Endodermal cell (in vitro differentiated cells): ENCODE measurements at regions not wholly inside any gene's neighbourhood (a gene's known extent, or its start where the extent isn't known, plus 50 kb on each side); places are given as distances from the start of the nearest gene placed in this dataset.

Source experiments
- DNase-seq: peaks from one replicate; pipeline ENCODE4 v3.0.0-alpha.2; 2017
- H3K27ac ChIP-seq: 2 replicates; pipeline ENCODE4 v1.5.1; 2013; ENCODE audit warnings: mild to moderate bottlenecking, low read depth, low read length, moderate library complexity
- H3K27me3 ChIP-seq: 2 replicates; pipeline ENCODE4 v1.6.1; 2013; ENCODE audit warnings: mild to moderate bottlenecking, low read length, moderate library complexity; ENCODE audit not compliant: insufficient read depth, control insufficient read depth, poor library complexity, severe bottlenecking
- H3K36me3 ChIP-seq: 2 replicates; pipeline ENCODE4 v1.7.0; 2013; ENCODE audit warnings: mild to moderate bottlenecking, low read length, moderate library complexity; ENCODE audit not compliant: control insufficient read depth, insufficient read depth
- H3K4me1 ChIP-seq: one replicate; pipeline ENCODE4 v1.7.0; 2013; ENCODE audit warnings: low read length; ENCODE audit not compliant: control insufficient read depth, insufficient read depth
- H3K4me3 ChIP-seq: 2 replicates; pipeline ENCODE4 v1.5.1; 2013; ENCODE audit warnings: mild to moderate bottlenecking, low read length, moderate library complexity
- H3K9ac ChIP-seq: 2 replicates; pipeline ENCODE4 v1.6.1; 2013; ENCODE audit warnings: mild to moderate bottlenecking, low read length, moderate library complexity; ENCODE audit not compliant: poor library complexity, severe bottlenecking; ENCODE audit errors: extremely low read depth
- H3K9me3 ChIP-seq: 2 replicates; pipeline ENCODE4 v1.6.1; 2013; ENCODE audit warnings: mild to moderate bottlenecking, low read length, moderate library complexity; ENCODE audit not compliant: control insufficient read depth
- H3K27ac Mint-ChIP-seq: 2 replicates; pipeline ENCODE4 v1.8.0; 2020; ENCODE audit warnings: mixed read lengths
- H3K27me3 Mint-ChIP-seq: 2 replicates; pipeline ENCODE4 v1.8.0; 2021; ENCODE audit warnings: mild to moderate bottlenecking, mixed read lengths; ENCODE audit not compliant: insufficient read depth
- H3K36me3 Mint-ChIP-seq: 2 replicates; pipeline ENCODE4 v1.8.0; 2020; ENCODE audit warnings: low read depth, mixed read lengths
- H3K4me1 Mint-ChIP-seq: 2 replicates; pipeline ENCODE4 v1.8.0; 2020; ENCODE audit warnings: mixed read lengths
- H3K4me3 Mint-ChIP-seq: 2 replicates; pipeline ENCODE4 v1.8.0; 2020; ENCODE audit warnings: mild to moderate bottlenecking, moderate library complexity, mixed read lengths
- H3K9me3 Mint-ChIP-seq: 2 replicates; pipeline ENCODE4 v1.8.0; 2020; ENCODE audit warnings: mild to moderate bottlenecking, mixed read lengths
- CTCF ChIP-seq: fragments of 200-600 bp; sonication (generic); conservative IDR thresholded peaks from 2 replicates; pipeline ENCODE4 v1.5.0; 2021; ENCODE audit warnings: antibody characterized with exemption, mild to moderate bottlenecking
- WGBS, 2 experiments: methylation state at CpG; one replicate each; pipeline versions ENCODE4 v1.1.5 to v1.1.7; 2013; ENCODE audit warnings: missing lambda C conversion rate in 2 of 2, mixed read lengths in 1 of 2; ENCODE audit not compliant: insufficient coverage in 1 of 2, insufficient read length in 1 of 2; 5-methylcytosine and 5-hydroxymethylcytosine counted together

GRCh38 chr6:154583546-154584188, 73.2 kb upstream of the CNKSR3 start:
- no peaks in the 10 kb centered on the region for H3K9me3 ChIP-seq
- H3K9ac ChIP-seq = no peak overlapping the region
- peaks cover 3% of the 10 kb centered on the region for H3K4me1 Mint-ChIP-seq
- 97 to 100% methylated on average over 1 to 4 of the region's 4 CpGs for WGBS, 2 experiments
- no peak for TF ChIP-seq CTCF
- H3K4me3 Mint-ChIP-seq = no peak overlapping the region
- peaks cover 5% of the 10 kb centered on the region for H3K9me3 Mint-ChIP-seq
- H3K27ac Mint-ChIP-seq = no peak overlapping the region
- no peaks in the 10 kb centered on the region for H3K27me3 Mint-ChIP-seq
- H3K27me3 ChIP-seq = no peaks in the 10 kb centered on the region
- no peaks in the 10 kb centered on the region for H3K36me3 ChIP-seq
- H3K36me3 Mint-ChIP-seq = no peaks in the 10 kb centered on the region
- no peaks in the 10 kb centered on the region for H3K4me1 ChIP-seq
- no peak overlapping the region for H3K4me3 ChIP-seq
- no peak for DNase-seq
- H3K27ac ChIP-seq = no peak overlapping the region

- Histone ChIP-seq H3K9me3 (no peaks in the 10 kb centered on the region), H3K36me3 (no peaks in the 10 kb centered on the region), H3K4me3 (no peak overlapping the region), H3K4me1 (peaks cover 9% of the 10 kb centered on the region), H3K27me3 (no peaks in the 10 kb centered on the region), H3K9ac (no peak overlapping the region), H3K27ac (no peak overlapping the region)
- Mint-ChIP-seq H3K4me3 (no peak overlapping the region), H3K9me3 (no peaks in the 10 kb centered on the region), H3K27ac (no peak overlapping the region), H3K27me3 (no peaks in the 10 kb centered on the region), H3K4me1 (peaks cover 23% of the 10 kb centered on the region), H3K36me3 (no peaks in the 10 kb centered on the region)
- DNase-seq = no peak
- TF ChIP-seq CTCF = no peak
- 90 to 96% methylated on average over 3 to 4 of the region's 4 CpGs for WGBS, 2 experiments
Measured at GRCh38 chr6:154590756-154591155, 80.3 kb upstream of the CNKSR3 start.

- Mint-ChIP-seq H3K4me3 (no peak overlapping the region), H3K36me3 (no peaks in the 10 kb centered on the region), H3K4me1 (peaks cover 23% of the 10 kb centered on the region), H3K27ac (no peak overlapping the region), H3K9me3 (no peaks in the 10 kb centered on the region), H3K27me3 (no peaks in the 10 kb centered on the region)
- peaks cover 9% of the 10 kb centered on the region for H3K4me1 ChIP-seq
- H3K9ac ChIP-seq = no peak overlapping the region
- DNase-seq = no peak
- no peaks in the 10 kb centered on the region for H3K27me3 ChIP-seq
- no peaks in the 10 kb centered on the region for H3K36me3 ChIP-seq
- no peaks in the 10 kb centered on the region for H3K9me3 ChIP-seq
- TF ChIP-seq CTCF = no peak
- H3K27ac ChIP-seq = no peak overlapping the region
- no peak overlapping the region for H3K4me3 ChIP-seq
- 89 to 100% methylated on average over 1 of the region's 1 CpG for WGBS, 2 experiments
Measured at GRCh38 chr6:154591234-154591633, 80.7 kb upstream of the CNKSR3 start.
